GM23338 (cell line): ENCODE measurements at regions not wholly inside any gene's neighbourhood (a gene's known extent, or its start where the extent isn't known, plus 50 kb on each side); places are given as distances from the start of the nearest gene placed in this dataset.

Experiments used
- ATAC-seq: fragments of 200-7000 bp; cut with Tn5 transposase; 3 replicates; pipeline ENCODE4 v1.9.1; 2020
- DNase-seq: peaks from one replicate; pipeline ENCODE4 v3.0.0-alpha.2; 2015; ENCODE audit warnings: low spot score
- H2AFZ ChIP-seq: fragments of 200-600 bp; sonication (generic); 2 replicates; pipeline ENCODE4 v1.8.0; 2016; ENCODE audit warnings: antibody characterized with exemption, mild to moderate bottlenecking, moderate library complexity
- H3F3A ChIP-seq: fragments of 200-600 bp; sonication (generic); replicated peaks from 2 replicates; pipeline ENCODE4 v1.8.0; 2017; ENCODE audit warnings: antibody characterized with exemption, mixed run types, low read depth
- H3K27ac ChIP-seq: fragments of 200-600 bp; sonication (generic); 2 replicates; pipeline ENCODE4 v1.6.1; 2016; ENCODE audit warnings: low read depth
- H3K27me3 ChIP-seq: fragments of 200-600 bp; sonication (generic); 2 replicates; pipeline ENCODE4 v1.8.0; 2016; ENCODE audit warnings: mild to moderate bottlenecking, mixed run types, moderate library complexity; ENCODE audit not compliant: insufficient read depth
- H3K36me3 ChIP-seq: fragments of 200-600 bp; sonication (generic); 2 replicates; pipeline ENCODE4 v1.8.0; 2016; ENCODE audit warnings: mild to moderate bottlenecking; ENCODE audit not compliant: insufficient read depth
- H3K4me1 ChIP-seq: fragments of 200-600 bp; sonication (generic); 2 replicates; pipeline ENCODE4 v1.8.0; 2016; ENCODE audit warnings: mild to moderate bottlenecking, moderate library complexity; ENCODE audit not compliant: insufficient read depth
- H3K4me2 ChIP-seq: fragments of 200-600 bp; sonication (generic); 2 replicates; pipeline ENCODE4 v1.7.1; 2017; ENCODE audit warnings: mixed run types
- H3K4me3 ChIP-seq: fragments of 200-600 bp; sonication (generic); 2 replicates; pipeline ENCODE4 v1.6.1; 2016; ENCODE audit warnings: mixed run types
- H3K79me2 ChIP-seq: fragments of 200-600 bp; sonication (generic); replicated peaks from 2 replicates; pipeline ENCODE4 v1.8.0; 2017; ENCODE audit warnings: mild to moderate bottlenecking; ENCODE audit not compliant: insufficient read depth
- H3K9me2 ChIP-seq: fragments of 200-600 bp; sonication (generic); 2 replicates; pipeline ENCODE4 v1.8.0; 2017; ENCODE audit not compliant: insufficient read depth
- H4K20me1 ChIP-seq: fragments of 200-600 bp; sonication (generic); replicated peaks from 2 replicates; pipeline ENCODE4 v1.8.0; 2017; ENCODE audit warnings: mild to moderate bottlenecking; ENCODE audit not compliant: insufficient read depth
- H3K27ac Mint-ChIP-seq: 2 replicates; pipeline ENCODE4 v1.8.0; 2020; ENCODE audit warnings: inconsistent platforms, mild to moderate bottlenecking, moderate library complexity, mixed read lengths
- H3K27me3 Mint-ChIP-seq: 3 replicates; pipeline ENCODE4 v1.8.0; 2022; ENCODE audit warnings: low read depth, mild to moderate bottlenecking, moderate library complexity, mixed read lengths, inconsistent platforms; ENCODE audit not compliant: insufficient read depth, poor library complexity
- H3K36me3 Mint-ChIP-seq: 3 replicates; pipeline ENCODE4 v1.8.0; 2021; ENCODE audit warnings: low read depth, mild to moderate bottlenecking, inconsistent platforms, moderate library complexity, mixed read lengths
- H3K4me1 Mint-ChIP-seq: 3 replicates; pipeline ENCODE4 v1.8.0; 2020; ENCODE audit warnings: mild to moderate bottlenecking, inconsistent platforms, mixed read lengths
- H3K4me3 Mint-ChIP-seq: 3 replicates; pipeline ENCODE4 v1.8.0; 2021; ENCODE audit warnings: moderate library complexity, mild to moderate bottlenecking, inconsistent platforms, mixed read lengths
- H3K9me3 Mint-ChIP-seq: 3 replicates; pipeline ENCODE4 v1.8.0; 2020; ENCODE audit warnings: moderate library complexity, mild to moderate bottlenecking, inconsistent platforms, mixed read lengths
- ETS1 ChIP-seq: IDR thresholded peaks from 2 replicates; pipeline ENCODE4 v1.6.1; 2016; ENCODE audit warnings: antibody characterized with exemption
- EZH2phosphoT487 ChIP-seq: fragments of 200-600 bp; sonication (generic); IDR thresholded peaks from one replicate; pipeline ENCODE4 v1.8.1; 2018; ENCODE audit warnings: antibody characterized with exemption; ENCODE audit not compliant: unreplicated experiment
- JUNB ChIP-seq: IDR thresholded peaks from one replicate; pipeline ENCODE4 v1.6.1; 2016; ENCODE audit warnings: antibody characterized with exemption; ENCODE audit not compliant: unreplicated experiment
- POLR2AphosphoS5 ChIP-seq: IDR thresholded peaks from 2 replicates; pipeline ENCODE4 v1.6.1; 2016; ENCODE audit warnings: antibody characterized with exemption, low read depth
- STAT1 ChIP-seq: IDR thresholded peaks from one replicate; pipeline ENCODE4 v1.6.1; 2016; ENCODE audit warnings: antibody characterized with exemption; ENCODE audit not compliant: unreplicated experiment
- ZNF114 ChIP-seq: fragments of 250-450 bp; sonication (Bioruptor Pico); IDR thresholded peaks from 2 replicates; pipeline ENCODE4 v1.5.0; 2020; ENCODE audit warnings: mild to moderate bottlenecking, moderate library complexity
- ZNF331 ChIP-seq: fragments of 250-450 bp; sonication (Bioruptor Pico); IDR thresholded peaks from 2 replicates; pipeline ENCODE4 v1.5.0; 2020; ENCODE audit warnings: low read depth, mild to moderate bottlenecking, moderate library complexity
- ZNF462 ChIP-seq: fragments of 250-450 bp; sonication (Bioruptor Pico); IDR thresholded peaks from 2 replicates; pipeline ENCODE4 v1.5.0; 2020; ENCODE audit warnings: mild to moderate bottlenecking, moderate library complexity

- no peak for TF ChIP-seq ZNF462 (CRISPR knock-in tag)
- no peak for TF ChIP-seq POLR2AphosphoS5
- no peak for TF ChIP-seq ZNF331
These were observed 70.5 kb upstream of the DUSP22 start (continued) for GRCh38 chr6:221531-222349.

- peaks cover 2% of the 10 kb centered on the region; the same call in 1 of the 2 replicates for H3K9me2 ChIP-seq
- no peak overlapping the region for H3K4me3 Mint-ChIP-seq
- peaks cover 3% of the 10 kb centered on the region; the same call in 1 of the 3 replicates for H3K9me3 Mint-ChIP-seq
- ATAC-seq (no peak), DNase-seq (no peak)
- no peaks in the 10 kb centered on the region for H3F3A ChIP-seq
- H3K27me3 ChIP-seq = no peaks in the 10 kb centered on the region
- H4K20me1 ChIP-seq = no peaks in the 10 kb centered on the region
- peaks cover 13% of the 10 kb centered on the region for H3K27me3 Mint-ChIP-seq
- no peaks in the 10 kb centered on the region for H3K79me2 ChIP-seq
- H2AFZ ChIP-seq = no peak overlapping the region
- no peak overlapping the region for H3K27ac Mint-ChIP-seq
- no peak overlapping the region for H3K27ac ChIP-seq
- no peaks in the 10 kb centered on the region for H3K36me3 ChIP-seq
- no peak overlapping the region for H3K4me2 ChIP-seq
- H3K4me3 ChIP-seq = no peak overlapping the region
- peaks cover 27% of the 10 kb centered on the region for H3K4me1 Mint-ChIP-seq
- peaks cover 16% of the 10 kb centered on the region for H3K4me1 ChIP-seq
- no peaks in the 10 kb centered on the region for H3K36me3 Mint-ChIP-seq
- no peak for TF ChIP-seq ZNF462 (CRISPR knock-in tag)
- TF ChIP-seq EZH2phosphoT487 = no peak
- no peak for TF ChIP-seq ZNF114
- no peak for TF ChIP-seq STAT1
- no peak for TF ChIP-seq JUNB
- TF ChIP-seq POLR2AphosphoS5 = no peak
- no peak for TF ChIP-seq ETS1
These were observed 69.8 kb upstream of the DUSP22 start for GRCh38 chr6:222468-222867.
